LNCaP clone FGC (cell line): ENCODE measurements at regions not wholly inside any gene's neighbourhood (a gene's known extent, or its start where the extent isn't known, plus 50 kb on each side); places are given as distances from the start of the nearest gene placed in this dataset.

ENCODE experiments used
- DNase-seq: peaks from one replicate; pipeline ENCODE4 v3.0.0-alpha.2; 2011; ENCODE audit warnings: low read depth
- H3K4me3 ChIP-seq: 2 replicates; pipeline ENCODE4 v1.5.1; 2011; ENCODE audit warnings: mild to moderate bottlenecking, low read depth, low read length, control low read depth
- TF ChIP-seq, protein P1 (sequence below): IDR thresholded peaks from 2 replicates; pipeline ENCODE4 v1.5.1; 2012; ENCODE audit warnings: mild to moderate bottlenecking; ENCODE audit not compliant: control insufficient read depth, insufficient read depth; ENCODE audit errors: extremely low read depth

DNA sequence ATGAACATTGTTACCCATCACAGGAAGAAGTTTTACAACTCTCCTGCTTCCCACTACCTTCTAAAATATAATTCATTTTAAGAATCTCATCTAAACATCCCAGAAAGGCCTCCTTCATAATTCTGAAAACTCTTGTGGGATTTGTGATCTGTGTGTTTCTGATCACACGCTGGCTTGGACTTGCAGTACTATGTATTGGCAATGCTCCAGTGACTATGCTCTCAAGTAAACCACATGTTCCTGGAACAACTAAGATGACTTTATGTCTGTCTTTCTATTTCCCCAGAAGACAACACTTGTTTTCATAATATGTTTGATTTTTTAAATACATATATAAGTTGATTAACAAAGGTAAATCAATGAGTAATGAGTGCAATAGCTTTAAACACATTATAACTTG lies 376.6 kb upstream of the NETO1 start:
- H3K4me3 ChIP-seq = no peak overlapping the region
- DNase-seq = no peak
- TF ChIP-seq, protein P1, sequence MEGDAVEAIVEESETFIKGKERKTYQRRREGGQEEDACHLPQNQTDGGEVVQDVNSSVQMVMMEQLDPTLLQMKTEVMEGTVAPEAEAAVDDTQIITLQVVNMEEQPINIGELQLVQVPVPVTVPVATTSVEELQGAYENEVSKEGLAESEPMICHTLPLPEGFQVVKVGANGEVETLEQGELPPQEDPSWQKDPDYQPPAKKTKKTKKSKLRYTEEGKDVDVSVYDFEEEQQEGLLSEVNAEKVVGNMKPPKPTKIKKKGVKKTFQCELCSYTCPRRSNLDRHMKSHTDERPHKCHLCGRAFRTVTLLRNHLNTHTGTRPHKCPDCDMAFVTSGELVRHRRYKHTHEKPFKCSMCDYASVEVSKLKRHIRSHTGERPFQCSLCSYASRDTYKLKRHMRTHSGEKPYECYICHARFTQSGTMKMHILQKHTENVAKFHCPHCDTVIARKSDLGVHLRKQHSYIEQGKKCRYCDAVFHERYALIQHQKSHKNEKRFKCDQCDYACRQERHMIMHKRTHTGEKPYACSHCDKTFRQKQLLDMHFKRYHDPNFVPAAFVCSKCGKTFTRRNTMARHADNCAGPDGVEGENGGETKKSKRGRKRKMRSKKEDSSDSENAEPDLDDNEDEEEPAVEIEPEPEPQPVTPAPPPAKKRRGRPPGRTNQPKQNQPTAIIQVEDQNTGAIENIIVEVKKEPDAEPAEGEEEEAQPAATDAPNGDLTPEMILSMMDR = no peak

DNA sequence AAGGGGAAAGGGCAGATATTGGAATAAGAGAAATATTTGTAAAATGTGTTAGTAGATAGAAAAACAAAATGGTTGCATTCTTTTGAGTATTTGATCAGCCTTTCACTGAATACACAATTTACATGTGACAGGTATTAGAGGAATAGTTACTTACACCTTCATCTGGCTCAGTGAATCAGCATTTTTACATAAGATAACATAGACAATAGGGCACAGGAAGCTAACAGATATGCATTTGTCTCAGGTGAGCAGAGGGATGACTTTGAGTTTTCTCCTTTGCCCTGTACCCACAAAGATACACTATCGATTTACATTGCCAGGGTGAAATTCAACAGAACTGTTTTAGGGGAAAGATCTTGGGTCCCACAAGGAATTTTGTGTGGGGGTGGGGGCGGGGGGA lies 373.1 kb upstream of the NETO1 start:
- DNase-seq = no peak
- no peak overlapping the region for H3K4me3 ChIP-seq
- TF ChIP-seq, protein P1 = no peak

DNA sequence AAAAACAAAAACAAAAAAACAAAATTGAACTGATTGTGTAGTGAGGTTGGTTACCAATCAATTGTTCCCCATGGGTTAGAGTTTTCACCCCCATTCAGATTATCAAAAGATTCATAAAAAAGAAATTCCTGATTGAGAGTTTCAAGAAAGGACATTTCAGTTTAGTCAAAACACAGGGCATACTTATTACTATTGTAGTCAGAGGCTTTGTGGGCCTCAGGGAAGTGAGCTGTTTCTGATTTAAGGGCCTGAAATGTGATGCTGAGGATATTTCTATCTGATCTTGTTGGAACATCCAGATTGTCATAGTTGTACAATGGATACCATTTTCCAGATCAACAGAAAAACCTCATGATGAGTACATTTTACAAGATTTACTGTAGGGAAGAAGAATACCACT lies 368.1 kb upstream of the NETO1 start:
- TF ChIP-seq, protein P1 = no peak
- no peak overlapping the region for H3K4me3 ChIP-seq
- no peak for DNase-seq

DNA sequence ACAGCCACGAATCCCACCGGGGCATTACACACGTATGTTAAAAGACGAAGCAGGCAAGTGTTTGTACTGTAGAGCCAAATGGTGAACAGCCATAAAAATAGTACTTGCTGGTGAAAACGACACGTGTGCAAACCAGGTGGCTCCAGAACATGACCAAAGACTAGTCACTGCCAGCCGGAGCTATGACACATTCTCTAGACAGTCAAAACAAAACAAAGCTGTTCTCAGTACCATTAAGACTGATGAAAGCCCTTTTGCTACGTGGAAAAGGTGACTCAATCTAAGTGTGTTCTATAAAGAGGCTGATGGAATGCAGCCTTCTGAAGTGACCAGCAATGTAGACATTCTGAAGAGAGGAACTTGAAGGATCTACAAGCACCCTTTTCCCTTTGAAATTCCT lies 367.7 kb upstream of the NETO1 start:
- TF ChIP-seq, protein P1 = no peak
- DNase-seq = no peak
- no peak overlapping the region for H3K4me3 ChIP-seq

DNA sequence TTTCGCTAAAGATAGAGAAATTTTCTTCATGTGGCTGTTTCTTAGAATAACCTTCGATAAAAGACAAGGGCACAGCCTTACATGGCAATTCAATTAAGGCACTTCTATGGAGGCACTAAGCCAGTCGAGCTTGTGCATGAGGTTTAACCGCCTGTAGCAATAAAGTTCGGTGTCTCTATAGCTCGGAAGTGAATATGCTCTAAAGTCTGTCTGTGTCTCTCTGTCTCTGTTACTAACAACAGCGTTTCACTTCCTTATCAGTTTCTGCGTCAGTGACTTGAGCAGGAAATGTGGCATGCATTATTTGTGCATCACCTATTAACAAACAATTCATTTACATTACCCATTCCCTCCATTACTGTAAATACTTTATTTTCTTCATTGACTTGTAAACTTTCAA lies 365.1 kb upstream of the NETO1 start:
- TF ChIP-seq, protein P1 = no peak
- DNase-seq = no peak
- no peak overlapping the region for H3K4me3 ChIP-seq

DNA sequence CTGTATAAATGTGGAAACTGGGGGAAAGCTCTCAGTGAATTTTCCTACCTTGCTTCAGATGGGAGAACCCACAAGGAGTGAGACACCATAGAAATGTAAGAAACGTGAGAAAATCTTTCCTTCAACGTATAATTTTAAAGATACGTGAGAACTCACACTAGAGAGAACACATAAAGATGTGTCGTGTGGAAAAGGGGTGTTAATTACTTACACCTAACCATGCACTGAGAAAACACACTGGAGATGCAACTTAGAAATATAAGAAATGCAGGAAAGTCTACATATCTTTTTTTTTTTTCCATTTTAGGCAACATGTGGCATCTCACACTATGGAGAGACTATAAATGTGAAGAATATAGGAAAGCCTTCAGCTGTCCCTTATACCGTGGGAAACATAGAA lies 352.9 kb upstream of the NETO1 start:
- no peak overlapping the region for H3K4me3 ChIP-seq
- no peak for DNase-seq
- TF ChIP-seq, protein P1 = no peak

DNA sequence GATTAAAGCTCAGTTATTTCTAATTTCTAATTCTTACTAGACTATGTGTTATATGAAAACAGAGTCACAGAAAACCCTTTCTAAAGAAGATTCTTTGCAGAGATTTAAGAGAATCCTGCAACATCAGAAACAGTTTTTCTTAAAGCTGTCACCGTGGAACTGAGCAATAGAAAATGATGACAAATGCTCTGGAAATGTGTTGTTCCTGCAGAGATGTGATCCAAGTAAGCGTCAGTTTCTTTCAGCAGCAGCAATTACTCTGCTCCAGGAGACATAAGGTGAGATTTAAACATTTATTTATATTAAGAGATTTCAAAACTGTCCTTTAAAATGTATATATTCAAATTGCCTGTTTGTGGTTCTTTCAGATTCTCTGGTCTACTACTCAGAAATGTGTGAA lies 350.5 kb upstream of the NETO1 start:
- TF ChIP-seq, protein P1 = no peak
- H3K4me3 ChIP-seq = no peak overlapping the region
- no peak for DNase-seq
